ENCODE measurements at regions not wholly inside any gene's neighbourhood (a gene's known extent, or its start where the extent isn't known, plus 50 kb on each side); places are given as distances from the start of the nearest gene placed in this dataset.
A peak's percentile ranks its signal among the peaks of the same experiment; 100 is the strongest.

- TF ChIP-seq, protein P1, sequence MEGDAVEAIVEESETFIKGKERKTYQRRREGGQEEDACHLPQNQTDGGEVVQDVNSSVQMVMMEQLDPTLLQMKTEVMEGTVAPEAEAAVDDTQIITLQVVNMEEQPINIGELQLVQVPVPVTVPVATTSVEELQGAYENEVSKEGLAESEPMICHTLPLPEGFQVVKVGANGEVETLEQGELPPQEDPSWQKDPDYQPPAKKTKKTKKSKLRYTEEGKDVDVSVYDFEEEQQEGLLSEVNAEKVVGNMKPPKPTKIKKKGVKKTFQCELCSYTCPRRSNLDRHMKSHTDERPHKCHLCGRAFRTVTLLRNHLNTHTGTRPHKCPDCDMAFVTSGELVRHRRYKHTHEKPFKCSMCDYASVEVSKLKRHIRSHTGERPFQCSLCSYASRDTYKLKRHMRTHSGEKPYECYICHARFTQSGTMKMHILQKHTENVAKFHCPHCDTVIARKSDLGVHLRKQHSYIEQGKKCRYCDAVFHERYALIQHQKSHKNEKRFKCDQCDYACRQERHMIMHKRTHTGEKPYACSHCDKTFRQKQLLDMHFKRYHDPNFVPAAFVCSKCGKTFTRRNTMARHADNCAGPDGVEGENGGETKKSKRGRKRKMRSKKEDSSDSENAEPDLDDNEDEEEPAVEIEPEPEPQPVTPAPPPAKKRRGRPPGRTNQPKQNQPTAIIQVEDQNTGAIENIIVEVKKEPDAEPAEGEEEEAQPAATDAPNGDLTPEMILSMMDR (IDR thresholded peaks at IDR 0.05; ENCODE audit: low read length): no peak
- TF ChIP-seq EZH2phosphoT487 (IDR thresholded peaks at IDR 0.05; ENCODE audit: low read length): no peak
- TF ChIP-seq EZH2 (optimal IDR thresholded peaks at IDR 0.05; ENCODE audit: low read depth, low read length): no peak
- H4K20me1 ChIP-seq (ENCODE audit: insufficient read depth, low read length): no peaks in the 10 kb centered on the region
- H2AFZ ChIP-seq (ENCODE audit: low read length): 0 out of 2 replicates have a peak overlapping the region, but pooled peaks have one; percentile 34
- peaks cover 14% of the 10 kb centered on the region for H3K4me1 ChIP-seq (ENCODE audit: low read length)
- H3K27ac ChIP-seq (ENCODE audit: low read length): peak overlapping the region; percentile 85
- DNase-seq: peak; percentile 74
- 0 out of 2 replicates have a peak, but pooled peaks cover 6% of the 10 kb centered on the region for H3K79me2 ChIP-seq (ENCODE audit: low read length)
- H3F3A ChIP-seq (ENCODE audit: insufficient read depth, low read length): peaks cover 30% of the 10 kb centered on the region
- no peaks in the 10 kb centered on the region for H3K27me3 ChIP-seq (replicated peaks; ENCODE audit: insufficient read depth, low read length)
- no peaks in the 10 kb centered on the region for H3K36me3 ChIP-seq (replicated peaks; ENCODE audit: insufficient read depth, low read length)
- peak overlapping the region; percentile 74 for H3K4me3 ChIP-seq (ENCODE audit: low read length)
- H3K9me3 ChIP-seq (replicated peaks; ENCODE audit: insufficient read depth, low read length): no peaks in the 10 kb centered on the region
- no peaks in the 10 kb centered on the region for H3K9me2 ChIP-seq (replicated peaks; ENCODE audit: insufficient read depth, low read length)
- H3K4me2 ChIP-seq (ENCODE audit: low read depth, low read length): peak overlapping the region; percentile 73
- peak overlapping the region; percentile 86; the same call in 1 of the 2 replicates for H3K9ac ChIP-seq (ENCODE audit: low read length)
Measured at GRCh38 chr15:31216215-31216911, 110.3 kb upstream of the KLF13 start.

GRCh38 chr15:31217067-31217466, 109.6 kb upstream of the KLF13 start:
- peak overlapping the region; percentile 74; the same call in 1 of the 2 replicates for H3K4me3 ChIP-seq (ENCODE audit: low read length)
- no peaks in the 10 kb centered on the region for H4K20me1 ChIP-seq (ENCODE audit: insufficient read depth, low read length)
- H3K4me2 ChIP-seq (ENCODE audit: low read depth, low read length): peak overlapping the region; percentile 73; the same call in 1 of the 2 replicates
- no peak overlapping the region for H3K9ac ChIP-seq (ENCODE audit: low read length)
- DNase-seq: no peak
- H2AFZ ChIP-seq (ENCODE audit: low read length): no peak overlapping the region
- peaks cover 14% of the 10 kb centered on the region for H3K4me1 ChIP-seq (ENCODE audit: low read length)
- H3K36me3 ChIP-seq (replicated peaks; ENCODE audit: insufficient read depth, low read length): no peaks in the 10 kb centered on the region
- H3K27ac ChIP-seq (ENCODE audit: low read length): peak overlapping the region; percentile 85; the same call in 1 of the 2 replicates
- H3F3A ChIP-seq (ENCODE audit: insufficient read depth, low read length): peaks cover 30% of the 10 kb centered on the region
- no peak for TF ChIP-seq EZH2phosphoT487 (IDR thresholded peaks at IDR 0.05; ENCODE audit: low read length)
- TF ChIP-seq EZH2 (optimal IDR thresholded peaks at IDR 0.05; ENCODE audit: low read depth, low read length): no peak
- TF ChIP-seq, protein P1 (IDR thresholded peaks at IDR 0.05; ENCODE audit: low read length): no peak
- H3K27me3 ChIP-seq (replicated peaks; ENCODE audit: insufficient read depth, low read length): no peaks in the 10 kb centered on the region
- H3K9me3 ChIP-seq (replicated peaks; ENCODE audit: insufficient read depth, low read length): no peaks in the 10 kb centered on the region
- no peaks in the 10 kb centered on the region for H3K9me2 ChIP-seq (replicated peaks; ENCODE audit: insufficient read depth, low read length)
- 0 out of 2 replicates have a peak, but pooled peaks cover 6% of the 10 kb centered on the region for H3K79me2 ChIP-seq (ENCODE audit: low read length)

GRCh38 chr15:31217566-31218270, 108.9 kb upstream of the KLF13 start:
- H3K4me1 ChIP-seq (ENCODE audit: low read length): peaks cover 14% of the 10 kb centered on the region
- H3K36me3 ChIP-seq (replicated peaks; ENCODE audit: insufficient read depth, low read length): no peaks in the 10 kb centered on the region
- TF ChIP-seq, protein P1 (IDR thresholded peaks at IDR 0.05; ENCODE audit: low read length): no peak
- TF ChIP-seq EZH2phosphoT487 (IDR thresholded peaks at IDR 0.05; ENCODE audit: low read length) (no peak), EZH2 (optimal IDR thresholded peaks at IDR 0.05; ENCODE audit: low read depth, low read length) (no peak)
- 0 out of 2 replicates have a peak, but pooled peaks cover 6% of the 10 kb centered on the region for H3K79me2 ChIP-seq (ENCODE audit: low read length)
- H3F3A ChIP-seq (ENCODE audit: insufficient read depth, low read length): peaks cover 30% of the 10 kb centered on the region
- H2AFZ ChIP-seq (ENCODE audit: low read length): no peak overlapping the region
- no peaks in the 10 kb centered on the region for H3K9me2 ChIP-seq (replicated peaks; ENCODE audit: insufficient read depth, low read length)
- H3K4me2 ChIP-seq (ENCODE audit: low read depth, low read length): no peak overlapping the region
- H3K27me3 ChIP-seq (replicated peaks; ENCODE audit: insufficient read depth, low read length): no peaks in the 10 kb centered on the region
- no peak overlapping the region for H3K27ac ChIP-seq (ENCODE audit: low read length)
- no peaks in the 10 kb centered on the region for H3K9me3 ChIP-seq (replicated peaks; ENCODE audit: insufficient read depth, low read length)
- no peak overlapping the region for H3K9ac ChIP-seq (ENCODE audit: low read length)
- H3K4me3 ChIP-seq (ENCODE audit: low read length): no peak overlapping the region
- no peak for DNase-seq
- no peaks in the 10 kb centered on the region for H4K20me1 ChIP-seq (ENCODE audit: insufficient read depth, low read length)

Data from MM.1S (cell line).